Choroid plexus epithelial cell (primary cell): ENCODE measurements at regions not wholly inside any gene's neighbourhood (a gene's known extent, or its start where the extent isn't known, plus 50 kb on each side); places are given as distances from the start of the nearest gene placed in this dataset.
A peak's percentile ranks its signal among the peaks of the same experiment; 100 is the strongest.

Experiments used
- DNase-seq: peaks from one replicate; pipeline ENCODE4 v3.0.0-alpha.2; 2010; ENCODE audit warnings: low read depth
- H3K4me3 ChIP-seq: 2 replicates; pipeline ENCODE4 v1.5.1; 2011; ENCODE audit warnings: low read depth, mild to moderate bottlenecking, control low read depth, low read length, moderate library complexity
- CTCF ChIP-seq: conservative IDR thresholded peaks from 2 replicates; pipeline ENCODE4 v1.5.1; 2011; ENCODE audit warnings: low read depth, mild to moderate bottlenecking, control low read depth, inconsistent platforms, low read length, moderate library complexity

GRCh38 chr7:131733604-131734003 lies 177.2 kb upstream of the PODXL start:
- no peak overlapping the region for H3K4me3 ChIP-seq
- DNase-seq: no peak
- no peak for TF ChIP-seq CTCF

DNA sequence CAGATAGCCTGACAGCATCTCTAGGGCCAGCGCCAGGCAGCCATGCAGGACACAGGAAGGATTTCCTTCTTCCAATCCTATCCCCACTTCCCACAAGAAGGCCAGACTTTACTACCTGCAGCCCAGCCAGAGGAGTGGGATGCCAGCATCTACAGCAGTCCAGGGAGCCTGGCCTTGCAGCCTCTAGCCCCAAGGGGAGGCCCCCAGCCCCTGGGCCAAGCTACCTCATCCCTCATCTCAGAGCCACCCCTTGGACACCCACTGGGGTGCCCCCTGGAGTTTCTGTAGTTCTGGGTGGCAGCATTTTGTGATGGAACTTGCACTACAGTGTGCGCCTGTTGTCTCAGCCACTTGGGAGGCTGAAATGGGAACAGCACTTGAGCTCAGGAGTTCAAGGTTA lies 170.8 kb upstream of the PODXL start:
- H3K4me3 ChIP-seq: no peak overlapping the region
- TF ChIP-seq CTCF: no peak
- DNase-seq: no peak

DNA sequence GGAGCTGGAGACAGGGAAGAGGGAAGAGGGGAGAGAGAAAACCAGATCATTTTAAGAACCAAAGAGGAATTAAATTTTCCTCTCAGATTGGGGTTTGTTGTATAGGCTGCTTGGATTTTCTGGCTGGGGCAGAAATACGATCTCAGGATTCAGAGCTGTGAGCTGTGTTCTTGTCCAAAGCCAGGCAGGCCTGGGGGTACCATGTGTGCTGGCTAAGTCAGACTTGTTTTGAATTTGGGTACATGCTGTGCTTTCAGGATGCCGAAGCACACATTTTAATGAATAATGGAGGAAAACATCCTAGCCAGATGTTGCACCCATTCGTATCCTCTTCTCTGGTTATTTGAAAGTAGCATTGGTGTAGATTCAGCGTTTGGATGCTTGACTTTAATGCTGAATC lies 170.3 kb upstream of the PODXL start:
- DNase-seq: no peak
- TF ChIP-seq CTCF: no peak
- no peak overlapping the region for H3K4me3 ChIP-seq

DNA sequence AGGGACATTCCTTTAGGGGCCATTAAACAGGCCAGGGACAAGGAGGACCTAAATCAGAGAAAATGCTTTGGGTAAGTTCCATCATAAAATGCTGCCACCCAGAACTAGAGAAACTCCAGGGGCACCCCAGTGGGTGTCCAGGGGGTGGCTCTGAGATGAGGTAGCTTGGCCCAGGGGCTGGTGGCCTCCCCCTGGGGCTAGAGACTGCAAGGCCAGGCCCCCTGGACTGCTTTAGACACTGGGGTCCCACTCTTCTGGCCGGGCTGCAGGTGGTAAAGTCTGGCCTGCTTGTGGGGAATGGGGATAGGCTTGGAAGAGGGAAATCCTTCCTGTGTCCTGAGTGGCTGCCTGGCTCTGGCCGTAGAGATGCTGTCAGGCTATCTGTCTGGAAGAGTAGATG lies 169.6 kb upstream of the PODXL start:
- no peak for TF ChIP-seq CTCF
- no peak for DNase-seq
- H3K4me3 ChIP-seq: no peak overlapping the region

- DNase-seq: no peak
- TF ChIP-seq CTCF: no peak
These were observed 168.4 kb upstream of the PODXL start for GRCh38 chr7:131724776-131725345.

DNA sequence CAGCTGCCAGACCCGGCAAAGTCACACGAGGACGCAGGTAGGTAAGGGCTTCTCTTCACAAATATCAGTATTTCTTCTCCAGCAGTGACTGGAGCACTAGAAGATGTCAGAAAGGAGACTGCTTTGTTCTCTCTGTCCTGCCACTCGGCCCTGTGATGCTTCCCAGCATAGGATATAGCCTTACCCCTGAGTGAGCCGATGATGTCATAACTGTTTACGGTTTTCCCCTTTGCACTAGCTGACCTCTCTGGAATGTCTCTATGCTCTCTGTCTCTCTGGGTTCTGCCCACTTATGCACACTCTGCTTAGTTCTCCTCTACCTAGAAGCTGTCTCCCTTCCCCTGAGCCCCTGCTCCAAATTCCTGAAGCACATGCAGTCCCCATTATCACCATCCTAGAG lies 167.5 kb upstream of the PODXL start:
- peak; percentile 5 for DNase-seq
- H3K4me3 ChIP-seq: no peak overlapping the region
- TF ChIP-seq CTCF: no peak

More at GRCh38 chr7:131724776-131725345, 168.4 kb upstream of the PODXL start:
- no peak overlapping the region for H3K4me3 ChIP-seq

GRCh38 chr7:131722371-131722770 lies 165.9 kb upstream of the PODXL start:
- no peak overlapping the region for H3K4me3 ChIP-seq
- no peak for DNase-seq
- no peak for TF ChIP-seq CTCF
